Stomach (tissue), 8 donors: ENCODE measurements at regions not wholly inside any gene's neighbourhood (a gene's known extent, or its start where the extent isn't known, plus 50 kb on each side); places are given as distances from the start of the nearest gene placed in this dataset.

ENCODE experiments used
- DNase-seq, 2 donors: peaks; one replicate each; pipeline versions ENCODE4 v3.0.0 to v3.0.0-alpha.2; 2013 to 2019
- H3K27ac ChIP-seq, 5 donors: fragments of 200-600 bp in 4 of 5; sonication (generic) in 4 of 5; one replicate each; pipeline ENCODE4 v1.5.1; 2013 to 2019; ENCODE audit warnings: mild to moderate bottlenecking in 1 of 5, moderate library complexity in 1 of 5
- H3K27me3 ChIP-seq, 3 donors: fragments of 200-600 bp; sonication (generic); one replicate each; pipeline ENCODE4 v1.5.1; 2017 to 2019; ENCODE audit warnings: mixed run types in 1 of 3
- H3K36me3 ChIP-seq, 4 donors: fragments of 200-600 bp; sonication (generic); 1 replicate in 3 of 4; 2 replicates in 1 of 4; pipeline ENCODE4 v1.5.1; 2016 to 2019
- H3K4me1 ChIP-seq, 4 donors: fragments of 200-600 bp; sonication (generic); one replicate each; pipeline ENCODE4 v1.5.1; 2016 to 2019
- H3K4me3 ChIP-seq, 4 donors: fragments of 200-600 bp; sonication (generic) in 3 of 4; one replicate each; pipeline ENCODE4 v1.5.1; 2016 to 2019; ENCODE audit warnings: mild to moderate bottlenecking in 1 of 4
- H3K9me3 ChIP-seq, 4 donors: fragments of 200-600 bp; sonication (generic); one replicate each; pipeline ENCODE4 v1.5.1; 2016 to 2019
- CTCF ChIP-seq, 7 experiments: fragments of 450-650 bp in 4 of 7; fragments of 200-600 bp in 3 of 7; sonication (generic) in 3 of 7; IDR thresholded peaks; one replicate each; pipeline ENCODE4 v1.5.1; 2016 to 2019; ENCODE audit warnings: antibody characterized with exemption in 7 of 7, control low read depth in 2 of 7, mild to moderate bottlenecking in 1 of 7
- EP300 ChIP-seq: sonication (generic); formaldehyde crosslinking; IDR thresholded peaks from one replicate; pipeline ENCODE4 v1.6.1; 2017; ENCODE audit warnings: antibody characterized with exemption
- POLR2A ChIP-seq, 4 donors: fragments of 450-650 bp; IDR thresholded peaks; one replicate each; pipeline ENCODE4 v1.6.1; 2016; ENCODE audit warnings: antibody characterized with exemption in 4 of 4, control low read depth in 2 of 4, mild to moderate bottlenecking in 1 of 4, moderate library complexity in 1 of 4
- POLR2AphosphoS5 ChIP-seq, 3 donors: sonication (generic); formaldehyde crosslinking; IDR thresholded peaks; one replicate each; pipeline ENCODE4 v1.6.1; 2016; ENCODE audit warnings: antibody characterized with exemption in 3 of 3
- WGBS, 5 donors: extraction: QIAGEN DNeasy Blood & Tissue Kit in 3 of 5; methylation state at CpG; one replicate each; pipeline versions ENCODE4 v1.1.5 to v1.1.7; 2013 to 2018; 5-methylcytosine and 5-hydroxymethylcytosine counted together
- intact Hi-C: fragments of 100-400 bp; cut with DNase I; formaldehyde crosslinking; loops from one replicate; pipeline ENCODE4 v1.15.1; 2023; ENCODE audit warnings: low total_unique reads
- donor health status: healthy with polysubstance abuse.
- donor health status: Bipolar disorder and iron deficiency.
- donor health status: healthy.

- DNase-seq: no peak
- TF ChIP-seq POLR2A (IDR thresholded peaks at IDR 0.05) (no peak), EP300 (no peak), POLR2AphosphoS5 (IDR thresholded peaks at IDR 0.05) (no peak), CTCF (IDR thresholded peaks at IDR 0.05) (no peak)
- Histone ChIP-seq H3K9me3 (no peaks in the 10 kb centered on the region), H3K27me3 (no peaks in the 10 kb centered on the region), H3K36me3 (no peaks in the 10 kb centered on the region), H3K4me3 (no peak overlapping the region), H3K4me1 (peaks cover 0 to 1% (median 0%) of the 10 kb centered on the region in 4 donors), H3K27ac (no peak overlapping the region)
- intact Hi-C loops: no loop called here
- 69 to 87% (median 78%) methylated on average over 1 of the region's 1 CpG for WGBS, 5 donors
Observed at GRCh38 chr4:123930996-123931395, 534.4 kb downstream of the SPRY1 start.

- 82 to 92% (median 88%) methylated on average over 2 of the region's 2 CpGs for WGBS, 5 donors
- DNase-seq: no peak
- peaks cover 4 to 16% (median 15%) of the 10 kb centered on the region in 4 donors for H3K4me1 ChIP-seq
- no peaks in the 10 kb centered on the region for H3K36me3 ChIP-seq
- TF ChIP-seq POLR2A (IDR thresholded peaks at IDR 0.05) (no peak), POLR2AphosphoS5 (IDR thresholded peaks at IDR 0.05) (no peak), CTCF (IDR thresholded peaks at IDR 0.05) (no peak), EP300 (no peak)
- no peak overlapping the region for H3K27ac ChIP-seq
- no peaks in the 10 kb centered on the region for H3K9me3 ChIP-seq
- no peaks in the 10 kb centered on the region for H3K27me3 ChIP-seq
- intact Hi-C loops: no loop called here
- no peak overlapping the region for H3K4me3 ChIP-seq
Observed at GRCh38 chr4:123934096-123934495, 537.5 kb downstream of the SPRY1 start.

GRCh38 chr4:123936621-123937043, 540.0 kb downstream of the SPRY1 start:
- Histone ChIP-seq H3K4me1 (peaks cover 4 to 16% (median 15%) of the 10 kb centered on the region in 4 donors), H3K36me3 (no peaks in the 10 kb centered on the region), H3K27ac (peak overlapping the region in 1 of 5 donors; percentile 39), H3K27me3 (no peaks in the 10 kb centered on the region), H3K9me3 (no peaks in the 10 kb centered on the region), H3K4me3 (no peak overlapping the region)
- WGBS, 5 donors: 13 to 37% (median 15%) methylated on average over 2 of the region's 2 CpGs
- intact Hi-C loops: no loop called here
- TF ChIP-seq CTCF (IDR thresholded peaks at IDR 0.05) (no peak), POLR2AphosphoS5 (IDR thresholded peaks at IDR 0.05) (peak in 1 of 3 donors; percentile 7)
- DNase-seq: peak in 1 of 2 donors; percentile 41

- Histone ChIP-seq H3K4me1 (peaks cover 4 to 16% (median 15%) of the 10 kb centered on the region in 4 donors), H3K27ac (peak overlapping the region in 1 of 5 donors; percentile 39), H3K9me3 (no peaks in the 10 kb centered on the region), H3K27me3 (no peaks in the 10 kb centered on the region), H3K36me3 (no peaks in the 10 kb centered on the region), H3K4me3 (no peak overlapping the region)
- intact Hi-C loops: no loop called here
- DNase-seq: peak in 1 of 2 donors; percentile 48
- TF ChIP-seq POLR2AphosphoS5 (IDR thresholded peaks at IDR 0.05) (no peak), EP300 (no peak), POLR2A (IDR thresholded peaks at IDR 0.05) (no peak), CTCF (IDR thresholded peaks at IDR 0.05) (no peak)
- 62 to 73% (median 70%) methylated on average over 4 of the region's 4 CpGs for WGBS, 5 donors
Observed at GRCh38 chr4:123937581-123937980, 541.0 kb downstream of the SPRY1 start.
